CD8-positive, alpha-beta memory T cell (primary cell): ENCODE measurements at regions not wholly inside any gene's neighbourhood (a gene's known extent, or its start where the extent isn't known, plus 50 kb on each side); places are given as distances from the start of the nearest gene placed in this dataset.

ENCODE experiments used
- CTCF ChIA-PET: fragments of 350-600 bp; sonication (Branson Sonifier 250); formaldehyde crosslinking; loops from one replicate; lab custom pipeline; 2021; ENCODE audit warnings: antibody characterized with exemption; lab: Charles Lee
- POLR2A ChIA-PET: fragments of 350-600 bp; sonication (Branson Sonifier 250); formaldehyde crosslinking; loops from one replicate; lab custom pipeline; 2021; ENCODE audit warnings: antibody characterized with exemption; lab: Charles Lee
- DNase-seq, 5 donors: peaks; one replicate each; pipeline versions ENCODE4 v3.0.0 to v3.0.0-alpha.2; 2020 to 2022; ENCODE audit warnings: mixed read lengths in 1 of 5
- H3K27ac ChIP-seq: one replicate; pipeline ENCODE4 v1.7.0; 2013; ENCODE audit warnings: low read depth, mild to moderate bottlenecking, low read length, moderate library complexity
- H3K27me3 ChIP-seq: 2 replicates; pipeline ENCODE4 v1.7.0; 2013; ENCODE audit warnings: low read length, mild to moderate bottlenecking; ENCODE audit not compliant: insufficient read depth, poor library complexity, severe bottlenecking
- H3K36me3 ChIP-seq: 2 replicates; pipeline ENCODE4 v1.7.0; 2013; ENCODE audit warnings: mild to moderate bottlenecking, low read length, moderate library complexity; ENCODE audit not compliant: insufficient read depth
- H3K4me1 ChIP-seq: 2 replicates; pipeline ENCODE4 v1.7.0; 2013; ENCODE audit warnings: mild to moderate bottlenecking, low read length, moderate library complexity; ENCODE audit not compliant: insufficient read depth
- H3K4me3 ChIP-seq: 2 replicates; pipeline ENCODE4 v1.7.0; 2013; ENCODE audit warnings: mild to moderate bottlenecking, low read length
- H3K9me3 ChIP-seq: 2 replicates; pipeline ENCODE4 v1.7.0; 2013; ENCODE audit warnings: mild to moderate bottlenecking, low read length
- H3K27ac Mint-ChIP-seq, 8 donors: one replicate each; pipeline ENCODE4 v1.8.0; 2020 to 2021; ENCODE audit warnings: mixed read lengths in 8 of 8, mild to moderate bottlenecking in 6 of 8, inconsistent platforms in 3 of 8, moderate library complexity in 3 of 8
- H3K27me3 Mint-ChIP-seq, 2 donors: one replicate each; pipeline ENCODE4 v1.8.0; 2020 to 2021; ENCODE audit warnings: mixed read lengths in 2 of 2, mild to moderate bottlenecking in 1 of 2, moderate library complexity in 1 of 2
- H3K36me3 Mint-ChIP-seq, 3 donors: one replicate each; pipeline ENCODE4 v1.8.0; 2020 to 2021; ENCODE audit warnings: mixed read lengths in 3 of 3, inconsistent platforms in 1 of 3, mild to moderate bottlenecking in 1 of 3
- H3K4me1 Mint-ChIP-seq, 3 donors: one replicate each; pipeline ENCODE4 v1.8.0; 2020 to 2021; ENCODE audit warnings: mixed read lengths in 3 of 3, inconsistent platforms in 1 of 3, mild to moderate bottlenecking in 1 of 3
- H3K4me3 Mint-ChIP-seq, 7 donors: one replicate each; pipeline ENCODE4 v1.8.0; 2020 to 2021; ENCODE audit warnings: mixed read lengths in 7 of 7, mild to moderate bottlenecking in 6 of 7, moderate library complexity in 4 of 7, inconsistent platforms in 2 of 7
- H3K9me3 Mint-ChIP-seq, 5 donors: one replicate each; pipeline ENCODE4 v1.8.0; 2020 to 2022; ENCODE audit warnings: mixed read lengths in 5 of 5, mild to moderate bottlenecking in 3 of 5, moderate library complexity in 2 of 5, inconsistent platforms in 1 of 5

GRCh38 chr15:31768055-31768454, 262.3 kb upstream of the CHRNA7 start:
- Histone ChIP-seq H3K4me3 (no peak overlapping the region), H3K4me1 (no peaks in the 10 kb centered on the region), H3K27me3 (no peaks in the 10 kb centered on the region), H3K36me3 (no peaks in the 10 kb centered on the region), H3K27ac (no peak overlapping the region), H3K9me3 (no peaks in the 10 kb centered on the region)
- peaks cover 0 to 6% (median 0%) of the 10 kb centered on the region in 5 donors for H3K9me3 Mint-ChIP-seq
- POLR2A ChIA-PET, result no interaction called here
- H3K4me1 Mint-ChIP-seq, result no peaks in the 10 kb centered on the region
- peaks cover 2 to 3% of the 10 kb centered on the region in 2 donors for H3K27me3 Mint-ChIP-seq
- DNase-seq, result no peak
- H3K27ac Mint-ChIP-seq, result no peak overlapping the region
- H3K36me3 Mint-ChIP-seq, result no peaks in the 10 kb centered on the region
- CTCF ChIA-PET, result no interaction called here
- no peak overlapping the region for H3K4me3 Mint-ChIP-seq

- Mint-ChIP-seq H3K27me3 (peaks cover 6 to 13% of the 10 kb centered on the region in 2 donors), H3K4me3 (no peak overlapping the region), H3K4me1 (no peaks in the 10 kb centered on the region), H3K27ac (no peak overlapping the region), H3K9me3 (peaks cover 0 to 4% (median 0%) of the 10 kb centered on the region in 5 donors), H3K36me3 (no peaks in the 10 kb centered on the region)
- ChIA-PET POLR2A (no interaction called here), CTCF (no interaction called here)
- no peak for DNase-seq
- no peak overlapping the region for H3K4me3 ChIP-seq
- no peaks in the 10 kb centered on the region for H3K4me1 ChIP-seq
- H3K36me3 ChIP-seq, result no peaks in the 10 kb centered on the region
- no peaks in the 10 kb centered on the region for H3K9me3 ChIP-seq
- no peak overlapping the region for H3K27ac ChIP-seq
- H3K27me3 ChIP-seq, result no peaks in the 10 kb centered on the region
Observed at GRCh38 chr15:31774045-31774444, 256.3 kb upstream of the CHRNA7 start.

- no peaks in the 10 kb centered on the region for H3K36me3 ChIP-seq
- Mint-ChIP-seq H3K27ac (peak overlapping the region in 1 of 8 donors; percentile 3), H3K36me3 (no peaks in the 10 kb centered on the region), H3K4me1 (no peaks in the 10 kb centered on the region), H3K4me3 (no peak overlapping the region), H3K27me3 (peaks cover 9 to 14% of the 10 kb centered on the region in 2 donors), H3K9me3 (no peaks in the 10 kb centered on the region)
- H3K4me1 ChIP-seq, result no peaks in the 10 kb centered on the region
- no peaks in the 10 kb centered on the region for H3K9me3 ChIP-seq
- no peaks in the 10 kb centered on the region for H3K27me3 ChIP-seq
- no peak for DNase-seq
- ChIA-PET CTCF (no interaction called here), POLR2A (no interaction called here)
- H3K27ac ChIP-seq, result no peak overlapping the region
- H3K4me3 ChIP-seq, result no peak overlapping the region
Observed at GRCh38 chr15:31776039-31776438, 254.3 kb upstream of the CHRNA7 start.

- Histone ChIP-seq H3K4me3 (no peak overlapping the region), H3K27me3 (no peaks in the 10 kb centered on the region), H3K4me1 (no peaks in the 10 kb centered on the region), H3K9me3 (no peaks in the 10 kb centered on the region), H3K27ac (no peak overlapping the region), H3K36me3 (no peaks in the 10 kb centered on the region)
- Mint-ChIP-seq H3K4me3 (no peak overlapping the region), H3K27ac (no peak overlapping the region), H3K27me3 (peaks cover 7 to 9% of the 10 kb centered on the region in 2 donors), H3K4me1 (no peaks in the 10 kb centered on the region), H3K9me3 (no peaks in the 10 kb centered on the region), H3K36me3 (no peaks in the 10 kb centered on the region)
- no peak for DNase-seq
- ChIA-PET POLR2A (no interaction called here), CTCF (no interaction called here)
Observed at GRCh38 chr15:31781261-31781660, 249.1 kb upstream of the CHRNA7 start.

GRCh38 chr15:31782016-31782783, 248.1 kb upstream of the CHRNA7 start:
- Histone ChIP-seq H3K27ac (no peak overlapping the region), H3K4me1 (no peaks in the 10 kb centered on the region), H3K9me3 (no peaks in the 10 kb centered on the region), H3K36me3 (no peaks in the 10 kb centered on the region), H3K4me3 (no peak overlapping the region), H3K27me3 (no peaks in the 10 kb centered on the region)
- peaks cover 7 to 9% of the 10 kb centered on the region in 2 donors for H3K27me3 Mint-ChIP-seq
- no peaks in the 10 kb centered on the region for H3K36me3 Mint-ChIP-seq
- H3K4me3 Mint-ChIP-seq, result no peak overlapping the region
- no peaks in the 10 kb centered on the region for H3K4me1 Mint-ChIP-seq
- no peaks in the 10 kb centered on the region for H3K9me3 Mint-ChIP-seq
- DNase-seq, result no peak
- ChIA-PET POLR2A (no interaction called here), CTCF (no interaction called here)
- no peak overlapping the region for H3K27ac Mint-ChIP-seq

GRCh38 chr15:31782951-31783350, 247.4 kb upstream of the CHRNA7 start:
- no peaks in the 10 kb centered on the region for H3K27me3 ChIP-seq
- no peaks in the 10 kb centered on the region for H3K4me1 ChIP-seq
- H3K36me3 Mint-ChIP-seq, result no peaks in the 10 kb centered on the region
- CTCF ChIA-PET, result no interaction called here
- H3K27ac Mint-ChIP-seq, result no peak overlapping the region
- no peaks in the 10 kb centered on the region for H3K4me1 Mint-ChIP-seq
- H3K9me3 Mint-ChIP-seq, result no peaks in the 10 kb centered on the region
- peaks cover 5 to 6% of the 10 kb centered on the region in 2 donors for H3K27me3 Mint-ChIP-seq
- no peaks in the 10 kb centered on the region for H3K36me3 ChIP-seq
- no peak overlapping the region for H3K27ac ChIP-seq
- H3K9me3 ChIP-seq, result no peaks in the 10 kb centered on the region
- H3K4me3 ChIP-seq, result no peak overlapping the region
- no peak overlapping the region for H3K4me3 Mint-ChIP-seq
- POLR2A ChIA-PET, result no interaction called here
- no peak for DNase-seq

GRCh38 chr15:31786360-31786759, 244.0 kb upstream of the CHRNA7 start:
- Mint-ChIP-seq H3K4me1 (no peaks in the 10 kb centered on the region), H3K27ac (no peak overlapping the region), H3K9me3 (peaks cover 0 to 2% (median 0%) of the 10 kb centered on the region in 5 donors), H3K4me3 (no peak overlapping the region), H3K27me3 (peaks cover 0 to 3% of the 10 kb centered on the region in 2 donors), H3K36me3 (no peaks in the 10 kb centered on the region)
- no peaks in the 10 kb centered on the region for H3K4me1 ChIP-seq
- H3K4me3 ChIP-seq, result no peak overlapping the region
- DNase-seq, result no peak
- no peaks in the 10 kb centered on the region for H3K36me3 ChIP-seq
- H3K27ac ChIP-seq, result no peak overlapping the region
- CTCF ChIA-PET, result no interaction called here
- no peaks in the 10 kb centered on the region for H3K27me3 ChIP-seq
- POLR2A ChIA-PET, result no interaction called here
- no peaks in the 10 kb centered on the region for H3K9me3 ChIP-seq

GRCh38 chr15:31788104-31788503, 242.2 kb upstream of the CHRNA7 start:
- Histone ChIP-seq H3K27me3 (no peaks in the 10 kb centered on the region), H3K4me1 (no peaks in the 10 kb centered on the region), H3K27ac (no peak overlapping the region), H3K36me3 (no peaks in the 10 kb centered on the region), H3K9me3 (no peaks in the 10 kb centered on the region), H3K4me3 (no peak overlapping the region)
- ChIA-PET POLR2A (no interaction called here), CTCF (no interaction called here)
- Mint-ChIP-seq H3K36me3 (no peaks in the 10 kb centered on the region), H3K4me1 (no peaks in the 10 kb centered on the region), H3K4me3 (no peak overlapping the region), H3K9me3 (peaks cover 0 to 2% (median 0%) of the 10 kb centered on the region in 5 donors), H3K27me3 (peaks cover 7 to 11% of the 10 kb centered on the region in 2 donors), H3K27ac (no peak overlapping the region)
- no peak for DNase-seq
